Kasumi-1 (cell line): ENCODE measurements at regions not wholly inside any gene's neighbourhood (a gene's known extent, or its start where the extent isn't known, plus 50 kb on each side); places are given as distances from the start of the nearest gene placed in this dataset.

Experiments
- DNase-seq, 2 experiments: peaks; one replicate each; lab custom pipeline; 2025; lab: John Stamatoyannopoulos, UW

DNA sequence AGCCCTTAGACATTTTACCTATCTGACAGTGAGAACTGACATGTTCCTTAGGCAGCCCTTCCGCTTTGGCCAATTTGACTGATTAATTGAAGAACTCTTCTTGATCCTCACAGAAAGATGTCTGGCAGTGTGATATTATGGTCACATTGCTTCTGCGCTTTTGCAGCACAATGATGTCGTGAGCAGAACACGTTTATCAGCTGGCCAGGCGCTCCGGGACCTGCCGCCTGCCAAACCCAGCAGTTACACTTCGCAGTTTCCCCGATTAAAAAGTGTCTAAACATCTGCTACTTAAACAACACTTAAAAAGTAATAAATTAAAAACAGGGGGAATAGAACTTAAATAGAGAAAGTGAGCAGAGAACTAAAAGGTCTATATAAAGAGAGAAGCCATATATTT lies 103.5 kb upstream of the ETS2 start:
- no peak for DNase-seq

DNA sequence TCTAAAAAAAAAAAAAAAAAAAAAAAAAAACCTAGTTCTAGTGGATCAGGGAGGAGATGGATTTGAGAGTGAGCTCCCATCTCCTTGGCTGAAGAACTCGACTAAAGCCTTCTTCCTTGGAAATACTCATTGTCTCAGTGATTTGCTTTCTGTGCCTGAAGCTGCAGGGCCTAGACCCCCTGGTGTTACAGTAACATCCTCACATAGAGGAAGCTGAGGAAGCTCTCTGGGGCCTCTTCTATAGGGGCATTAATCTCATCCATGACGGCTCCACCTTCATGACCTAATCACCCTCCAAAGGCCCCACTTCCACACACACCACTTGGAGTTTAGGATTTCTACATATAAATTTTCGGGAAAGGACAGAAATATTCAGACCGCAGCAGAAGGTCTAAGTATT lies 95.9 kb upstream of the ETS2 start:
- DNase-seq: no peak

DNA sequence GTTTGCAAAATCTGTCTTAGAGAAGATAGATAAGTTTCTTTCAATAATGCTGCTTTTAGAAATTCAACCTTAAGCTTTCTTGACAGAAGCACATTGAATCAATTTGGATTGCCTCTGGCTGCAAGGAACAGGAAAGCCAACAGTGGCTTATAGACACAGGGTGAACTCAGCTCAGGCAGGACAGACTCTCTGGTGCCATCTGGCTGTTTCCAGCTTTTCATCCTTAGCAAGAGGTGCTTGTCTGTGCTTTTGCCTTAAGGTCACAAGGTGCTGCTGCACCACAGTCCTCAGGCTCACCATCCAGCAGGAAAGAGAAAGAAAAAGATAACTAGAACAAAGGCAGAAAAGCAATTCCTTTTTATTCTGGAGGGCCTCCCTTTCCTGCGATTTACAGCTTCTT lies 93.7 kb upstream of the ETS2 start:
- peak; percentile 75 to 81 for DNase-seq

DNA sequence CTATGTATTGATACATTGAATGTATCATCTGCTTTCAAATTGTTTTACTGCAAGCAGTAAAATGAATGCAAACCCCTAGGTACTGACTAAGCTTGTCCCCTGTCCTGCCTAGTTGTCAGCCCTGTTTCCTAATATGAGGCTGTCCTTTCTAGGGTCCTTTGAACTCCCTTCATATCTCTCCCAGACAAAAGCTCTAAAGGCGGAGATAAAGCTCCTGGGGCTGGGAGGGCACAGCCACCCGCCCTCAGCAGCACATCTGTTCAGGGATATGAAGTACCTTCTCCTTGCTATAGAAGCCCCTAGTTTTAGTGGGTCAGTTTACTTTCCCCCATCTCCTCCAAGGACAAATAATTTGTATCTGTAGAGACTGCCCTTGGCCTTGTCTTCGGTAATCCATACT lies 93.1 kb upstream of the ETS2 start:
- DNase-seq: no peak

DNA sequence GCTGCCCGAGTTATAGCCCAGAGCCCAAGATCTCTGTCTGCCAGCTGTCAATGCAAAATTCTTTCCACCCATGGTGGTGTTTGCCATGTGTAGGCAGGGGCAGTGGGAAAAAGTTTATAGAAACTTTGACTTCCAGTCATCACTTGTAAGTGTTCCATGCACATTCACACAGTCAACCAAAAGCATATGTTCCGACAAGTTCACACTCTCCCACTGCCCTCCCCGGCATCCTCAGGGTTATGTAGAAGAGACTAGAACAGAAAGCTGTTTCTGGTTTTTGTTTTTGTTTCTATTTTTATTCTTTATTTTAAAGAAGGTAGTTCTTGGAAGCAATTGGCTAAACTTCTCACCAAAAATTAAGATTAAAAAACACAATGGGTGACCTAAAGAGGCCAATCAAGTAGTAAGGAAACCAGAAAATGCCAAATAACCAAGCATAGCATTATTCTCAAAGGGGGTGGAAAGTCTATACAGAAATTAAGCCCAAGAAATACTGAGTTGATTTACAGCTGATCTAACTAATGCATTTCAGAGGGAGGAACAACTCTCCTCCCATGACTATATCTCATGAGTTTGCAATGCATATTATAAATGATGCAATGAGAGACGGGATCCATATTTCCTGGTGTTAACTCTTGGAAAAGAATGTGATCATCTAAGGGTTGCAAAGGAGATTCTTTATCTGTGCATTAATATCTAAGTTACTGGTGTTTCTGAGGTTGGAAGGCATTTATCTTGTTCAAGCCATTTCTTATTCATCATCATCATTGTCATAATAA lies 91.5 kb upstream of the ETS2 start:
- no peak for DNase-seq

DNA sequence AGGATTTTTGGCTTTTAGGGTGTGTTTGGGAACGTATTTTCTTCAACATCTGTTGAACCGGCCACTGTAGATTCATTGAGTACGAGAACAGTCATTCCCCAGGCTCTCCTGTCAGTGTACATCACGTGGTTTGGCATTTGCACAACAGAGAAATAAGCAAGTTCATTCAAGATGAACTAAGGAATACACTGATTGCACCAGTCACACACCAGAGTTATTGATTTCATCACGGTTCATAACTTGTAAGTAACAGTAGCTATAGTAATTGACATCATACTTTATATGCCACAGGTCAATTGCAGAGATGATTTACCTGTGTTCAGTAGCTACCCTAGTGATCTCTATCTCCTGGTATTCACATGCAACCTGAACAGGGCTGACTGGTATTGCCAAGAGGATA lies 90.7 kb upstream of the ETS2 start:
- no peak for DNase-seq

DNA sequence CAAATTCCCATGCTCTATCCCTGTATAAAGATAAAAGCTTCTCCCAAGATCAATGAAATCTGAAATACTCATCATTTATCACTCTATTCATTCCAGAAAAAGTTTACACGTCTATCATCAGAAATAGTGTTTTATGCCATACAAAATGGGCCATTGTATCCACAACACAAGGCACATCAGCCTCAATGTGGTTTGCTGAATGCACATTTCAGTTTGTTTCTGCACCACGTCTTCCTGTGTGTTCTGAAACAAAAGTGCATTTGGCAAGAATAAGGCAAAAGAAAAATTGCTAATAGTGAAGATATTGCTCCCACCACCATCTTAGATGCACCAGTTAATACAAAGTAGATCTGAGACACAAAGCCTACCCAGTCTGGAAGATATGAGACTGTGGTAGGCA lies 89.6 kb upstream of the ETS2 start:
- no peak for DNase-seq

DNA sequence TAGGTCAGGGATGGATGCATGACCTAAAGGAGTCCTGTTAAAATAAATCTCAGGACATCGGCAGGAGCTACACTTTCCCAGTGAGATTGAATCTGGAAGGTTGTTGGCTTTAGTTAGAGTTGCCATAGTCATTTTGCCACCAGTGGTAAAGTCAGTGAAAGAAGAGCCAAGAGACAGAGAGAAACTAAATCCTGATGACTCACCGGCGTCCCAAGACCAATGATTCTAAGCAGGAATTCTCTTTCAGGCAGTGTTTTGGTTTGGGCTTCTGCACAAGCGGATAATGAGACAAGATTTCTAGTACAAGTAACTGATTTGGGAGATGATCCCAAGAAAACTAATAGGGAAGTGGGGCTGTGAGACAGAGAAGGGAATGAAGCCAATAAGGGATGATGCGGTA lies 88.8 kb upstream of the ETS2 start:
- DNase-seq: no peak

DNA sequence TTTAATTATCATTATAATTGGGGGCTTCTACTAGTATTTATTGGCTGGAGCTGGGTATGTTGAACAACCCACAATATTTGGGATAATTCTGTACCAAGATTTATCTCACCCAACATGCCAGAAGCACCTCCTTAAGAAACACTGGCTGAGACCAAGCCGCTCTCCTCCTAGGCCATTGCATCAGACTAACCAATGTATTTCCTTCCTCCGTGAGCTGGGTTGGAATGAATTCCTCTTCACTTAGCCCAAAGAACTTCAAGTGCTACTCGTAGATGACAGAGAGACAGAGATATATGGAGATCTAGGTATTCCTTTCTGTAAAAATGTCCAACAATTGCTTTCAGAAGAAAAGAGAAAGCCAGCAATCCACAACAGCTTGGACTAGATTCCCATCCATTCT lies 87.2 kb upstream of the ETS2 start:
- DNase-seq: peak; percentile 51 to 59

DNA sequence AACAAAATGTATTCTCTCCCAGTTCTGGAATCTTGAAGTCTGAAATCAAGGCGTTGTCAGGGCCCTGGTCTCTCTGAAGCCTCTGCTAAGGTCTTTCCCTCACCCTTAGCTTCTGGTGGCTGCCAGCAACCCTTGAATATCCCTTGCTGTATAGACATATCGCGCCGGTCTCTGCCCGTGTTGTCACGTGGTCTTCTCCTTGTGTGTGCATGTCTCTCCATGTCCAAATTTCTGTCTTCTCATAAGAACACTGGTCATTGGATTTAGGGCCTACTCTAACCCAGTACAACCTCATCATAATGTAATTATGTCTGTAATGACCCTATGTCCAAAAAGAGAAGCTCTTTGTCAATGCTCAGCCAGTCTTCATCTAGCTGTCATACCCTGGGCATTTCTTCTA lies 85.7 kb upstream of the ETS2 start:
- no peak for DNase-seq

DNA sequence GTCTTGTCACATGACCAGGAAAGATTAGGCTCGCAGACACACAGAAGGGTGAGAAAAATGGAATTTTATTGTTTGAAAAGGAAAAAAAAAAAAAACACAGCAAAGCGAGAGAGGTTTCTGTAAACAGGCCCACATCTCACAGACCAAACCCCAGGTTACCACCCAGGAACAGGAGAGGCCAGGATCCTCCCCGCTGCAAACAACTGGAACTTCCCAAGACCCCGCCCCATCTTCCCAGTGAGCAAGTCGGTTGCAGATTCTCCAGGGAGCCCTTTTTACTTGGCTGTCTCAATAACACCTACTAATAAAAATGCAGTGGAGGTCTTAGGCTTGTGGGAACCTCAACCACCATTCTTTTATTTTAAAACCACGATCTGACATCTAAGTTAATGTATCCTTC lies 84.7 kb upstream of the ETS2 start:
- no peak for DNase-seq

DNA sequence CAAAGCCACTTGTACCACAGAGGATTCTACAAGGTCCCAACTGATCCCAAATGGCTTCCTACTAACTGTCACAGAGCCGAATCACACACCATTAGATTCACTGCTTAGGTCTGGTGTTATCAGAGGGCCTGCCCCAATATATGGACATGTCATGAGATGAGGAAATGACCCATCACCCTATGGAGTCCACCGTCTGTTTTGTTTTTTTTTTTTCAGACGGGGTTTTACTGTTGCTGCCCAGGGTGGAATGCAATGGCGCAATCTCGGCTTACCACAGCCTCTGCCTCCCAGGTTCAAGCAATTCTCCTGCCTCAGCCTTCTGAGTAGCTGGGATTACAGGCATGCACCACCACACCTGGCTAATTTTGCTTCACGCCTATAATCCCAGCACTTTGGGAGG lies 83.8 kb upstream of the ETS2 start:
- no peak for DNase-seq

DNA sequence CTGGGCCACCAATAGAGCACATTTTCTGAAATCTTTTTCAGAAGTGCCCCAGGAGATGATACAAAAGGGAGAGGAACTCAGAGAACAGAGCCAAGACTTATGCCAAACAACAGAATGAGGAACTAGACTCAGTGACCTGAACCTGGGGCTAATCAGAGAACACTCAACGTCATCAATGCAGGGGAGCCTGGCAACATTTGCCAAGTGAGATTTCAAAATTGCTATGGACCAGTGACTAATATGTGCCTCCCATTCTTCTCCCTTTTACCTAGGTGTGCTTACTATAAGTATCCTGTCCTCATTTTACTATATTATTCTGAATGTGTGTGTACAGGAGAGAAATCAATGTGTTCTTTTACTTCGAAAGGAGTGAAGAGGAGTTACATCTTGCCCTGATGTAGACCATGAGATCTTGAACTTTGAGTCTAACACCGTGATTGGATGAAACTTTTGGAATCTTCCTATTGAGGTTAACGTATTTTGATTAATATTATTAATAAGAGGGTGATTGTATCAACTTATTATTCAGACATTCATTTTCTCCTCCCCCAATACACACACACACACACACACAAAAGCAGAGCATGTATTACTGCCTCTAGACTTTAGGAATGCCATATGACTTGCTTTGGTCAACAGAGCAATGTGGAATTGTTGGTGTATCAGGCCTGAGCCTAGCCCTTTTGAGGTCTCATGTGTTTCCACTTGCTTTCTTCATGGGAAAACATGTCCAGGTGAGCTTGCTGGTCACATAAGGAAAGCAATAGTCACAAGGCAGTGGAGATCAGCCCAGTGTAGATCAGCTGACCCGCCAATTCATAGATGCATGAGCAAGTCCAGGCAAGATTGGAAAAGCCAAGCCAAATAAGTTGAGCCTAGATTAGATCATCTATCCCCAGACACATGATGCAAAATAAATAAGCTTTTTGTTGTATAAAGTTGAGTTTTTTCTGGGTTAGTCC lies 80.3 kb upstream of the ETS2 start:
- peak in 1 of 2 experiments; percentile 21 for DNase-seq

DNA sequence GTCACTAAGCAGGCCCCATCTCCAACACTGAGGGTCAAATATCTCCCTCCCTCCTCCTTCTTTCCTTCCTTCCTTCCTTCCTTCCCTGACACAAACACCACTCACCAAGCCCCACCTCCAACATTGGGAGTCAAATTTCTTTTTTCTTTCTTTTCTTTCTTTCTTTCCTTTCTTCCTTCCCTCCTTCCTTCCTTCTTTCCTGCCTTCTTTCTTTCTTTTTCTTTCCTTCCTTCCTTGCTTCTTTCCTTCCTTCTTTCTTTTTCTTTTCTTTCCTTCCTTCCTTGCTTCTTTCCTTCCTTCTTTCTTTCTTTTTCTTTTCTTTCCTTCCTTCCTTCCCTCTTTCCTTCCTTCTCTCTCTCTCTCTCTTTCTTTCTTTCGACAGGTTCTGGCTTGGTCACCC lies 79.2 kb upstream of the ETS2 start:
- DNase-seq: no peak

DNA sequence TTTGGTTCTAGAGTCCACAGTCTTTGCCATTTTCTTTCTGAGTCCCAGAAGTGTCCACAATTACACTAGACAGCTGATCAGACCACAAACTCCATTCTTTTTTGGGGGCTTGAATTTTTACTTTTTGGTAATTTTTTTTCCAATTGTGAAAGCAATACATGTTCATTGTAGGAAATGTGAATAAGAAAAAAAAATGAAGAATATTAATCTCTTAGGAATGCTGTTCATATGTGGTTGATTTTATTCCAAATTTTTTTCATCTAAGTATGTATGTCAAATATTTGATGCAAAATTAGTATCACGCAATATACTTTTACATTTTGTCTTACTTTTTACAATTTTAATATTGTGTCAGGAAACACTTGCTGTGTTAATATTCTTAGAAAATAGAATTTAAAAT lies 76.4 kb upstream of the ETS2 start:
- no peak for DNase-seq

DNA sequence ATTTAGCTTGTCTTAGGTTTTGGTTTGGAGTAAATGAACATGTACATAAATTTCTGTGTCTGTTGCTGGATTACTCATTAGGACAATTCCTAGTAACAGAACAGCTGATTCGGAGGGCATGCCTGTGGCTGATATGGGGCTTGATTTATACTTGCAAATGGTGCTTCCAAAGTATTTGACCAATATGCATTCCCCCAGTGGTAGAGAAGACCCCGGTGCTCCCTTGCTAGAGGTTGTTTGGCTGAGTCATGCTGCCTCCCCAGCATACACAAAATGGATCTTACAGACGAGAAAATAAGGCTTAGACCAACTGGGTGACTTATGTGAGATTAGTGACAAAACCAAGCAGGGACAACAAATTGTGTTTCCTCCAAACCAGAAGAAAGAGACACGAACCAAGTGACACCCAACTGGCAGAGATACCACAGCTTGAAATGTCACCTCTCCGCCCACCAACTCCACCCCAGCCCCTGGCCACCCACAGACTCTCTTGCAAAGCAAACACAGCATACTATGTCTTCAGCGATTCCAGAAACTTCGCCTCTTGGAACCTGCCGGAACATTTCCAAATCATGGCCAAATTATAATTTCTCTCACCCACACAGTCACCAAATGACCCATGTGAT lies 75.9 kb upstream of the ETS2 start:
- no peak for DNase-seq

DNA sequence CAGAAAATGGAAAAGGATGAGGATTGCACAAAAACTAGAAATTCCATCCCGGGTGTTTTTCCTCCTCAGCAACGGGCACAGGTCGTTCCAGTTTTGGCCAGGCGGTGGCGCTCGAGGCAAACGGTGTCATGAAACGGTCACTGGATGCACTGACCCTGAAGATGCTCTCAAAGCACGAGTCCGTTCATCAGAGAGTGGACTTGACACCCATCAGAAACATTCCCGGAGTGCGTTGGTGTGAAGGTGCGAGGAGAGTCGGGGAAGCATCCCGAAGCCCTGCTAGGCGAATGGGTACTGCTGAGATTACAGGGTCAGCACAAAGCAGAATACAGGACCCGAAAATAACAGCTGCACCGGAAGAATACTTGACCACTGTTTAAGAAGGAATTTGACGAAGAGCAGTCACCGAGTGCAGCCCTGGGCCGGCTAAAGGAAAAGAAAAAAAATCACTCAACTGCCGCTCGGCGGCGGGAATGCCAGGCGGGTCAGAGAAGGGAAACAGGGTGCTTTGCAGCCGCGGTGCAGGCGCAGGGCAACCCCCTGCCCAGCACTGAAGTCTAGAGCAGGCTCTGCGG lies 71.7 kb upstream of the ETS2 start:
- peak; percentile 54 to 56 for DNase-seq

DNA sequence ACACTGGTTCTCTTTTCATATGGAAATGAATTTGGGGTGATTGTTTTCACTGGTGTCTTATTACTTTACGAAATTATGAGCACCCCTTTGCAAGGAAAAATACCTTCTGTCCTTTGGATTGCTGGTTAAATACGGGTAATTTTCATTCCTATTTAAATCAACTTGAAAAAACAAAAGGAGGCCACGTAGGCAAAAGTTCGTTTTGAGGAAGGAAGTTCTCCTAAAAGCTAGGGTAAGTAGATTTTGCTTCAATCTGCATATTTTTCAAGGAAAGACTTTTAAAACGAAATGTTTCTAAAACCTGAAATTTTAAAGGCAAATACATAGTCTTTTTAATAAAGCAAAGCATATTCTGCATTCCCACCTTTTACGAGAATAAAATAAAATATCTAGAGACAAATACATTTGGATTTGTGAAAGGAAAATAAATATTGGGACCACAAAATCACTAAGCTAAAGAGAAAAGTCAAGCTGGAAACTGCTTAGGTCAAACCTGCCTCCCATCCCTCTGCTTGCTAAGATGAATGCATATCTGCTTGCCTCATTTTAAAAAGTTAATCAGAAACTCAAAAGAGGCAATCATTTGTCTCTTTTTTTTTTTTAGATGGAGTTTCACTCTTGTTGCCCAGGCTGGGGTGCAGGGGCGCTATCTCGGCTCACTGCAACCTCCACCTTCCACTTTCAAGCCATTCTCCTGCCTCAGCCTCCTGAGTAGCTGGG lies 70.9 kb upstream of the ETS2 start:
- DNase-seq: peak; percentile 33 to 50

DNA sequence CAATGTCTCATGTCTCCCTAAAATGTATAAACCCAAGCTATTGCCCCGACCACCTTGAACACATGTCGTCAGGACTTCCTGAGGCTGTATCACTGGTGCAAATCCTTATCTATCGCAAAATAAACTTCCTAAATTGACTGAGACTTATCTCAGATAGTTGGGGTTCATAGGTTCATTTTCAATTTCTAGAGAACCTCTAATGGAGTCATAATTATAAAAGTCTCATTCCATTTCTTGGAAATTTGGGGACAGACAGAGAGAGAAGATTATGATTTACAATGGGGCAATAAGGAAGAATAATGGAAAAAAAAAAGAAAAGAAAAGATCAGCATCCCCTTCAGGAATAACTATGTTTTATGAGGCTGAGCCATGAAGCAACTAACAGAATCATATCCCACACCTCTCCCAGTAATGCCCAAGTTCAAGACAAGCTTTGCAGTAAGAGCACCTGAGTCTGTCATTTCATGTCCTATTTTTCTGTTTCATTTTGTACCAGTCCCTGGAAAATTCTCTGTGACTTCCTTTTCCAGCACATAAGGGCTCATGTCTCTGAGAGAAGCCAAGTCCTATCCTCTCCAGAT lies 70.0 kb upstream of the ETS2 start:
- DNase-seq: no peak

DNA sequence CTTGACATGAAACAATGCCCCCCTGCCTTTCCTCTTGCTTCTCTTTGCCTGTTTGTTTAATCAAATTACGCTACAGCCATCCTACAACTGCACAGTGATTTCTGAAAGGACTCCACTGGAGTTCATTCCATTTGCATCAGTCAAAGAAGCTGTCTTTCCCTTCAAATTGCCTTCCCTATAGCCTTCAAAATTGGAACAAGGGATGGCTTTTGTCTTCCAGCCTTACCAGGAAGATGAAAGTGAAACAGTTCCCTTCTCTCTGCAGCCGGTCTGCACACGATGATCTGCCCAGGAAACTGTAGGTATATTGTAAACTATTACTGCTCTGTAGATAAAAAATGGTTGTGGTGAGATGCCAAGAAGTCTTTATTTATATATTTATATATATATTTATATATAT lies 65.6 kb upstream of the ETS2 start:
- DNase-seq: no peak
